ENCODE measurements at regions not wholly inside any gene's neighbourhood (a gene's known extent, or its start where the extent isn't known, plus 50 kb on each side); places are given as distances from the start of the nearest gene placed in this dataset.
"Not testable (repeated sequence)": the region's sequence is repeated elsewhere in the genome, so short reads cannot be mapped to it uniquely, and the experiment has no call there.

GRCh38 chr9:81058782-81059181, 630.6 kb downstream of the TLE1 start:
- DNase-seq, result no peak

GRCh38 chr9:81053298-81054025, 635.9 kb downstream of the TLE1 start:
- no peak for DNase-seq

- DNase-seq, result no peak
These were observed 636.5 kb downstream of the TLE1 start for GRCh38 chr9:81052846-81053245.

GRCh38 chr9:81047280-81047679, 642.1 kb downstream of the TLE1 start:
- DNase-seq, result no peak

- no peak for DNase-seq
These were observed 643.7 kb downstream of the TLE1 start for GRCh38 chr9:81045658-81046057.

GRCh38 chr9:81037889-81038288, 651.5 kb downstream of the TLE1 start:
- no peak for DNase-seq

- DNase-seq, result no peak
These were observed 653.7 kb downstream of the TLE1 start for GRCh38 chr9:81035601-81036000.

- DNase-seq, result no peak
These were observed 654.2 kb downstream of the TLE1 start for GRCh38 chr9:81035171-81035570.

GRCh38 chr9:81032831-81033230, 656.5 kb downstream of the TLE1 start:
- no peak for DNase-seq

GRCh38 chr9:81032030-81032572, 657.2 kb downstream of the TLE1 start:
- no peak for DNase-seq

GRCh38 chr9:81031422-81032029, 657.8 kb downstream of the TLE1 start:
- no peak for DNase-seq

- DNase-seq, result no peak
These were observed 659.3 kb downstream of the TLE1 start for GRCh38 chr9:81030027-81030426.

- DNase-seq, result no peak
These were observed 660.8 kb downstream of the TLE1 start for GRCh38 chr9:81028504-81028903.

- DNase-seq, result no peak
These were observed 667.2 kb downstream of the TLE1 start for GRCh38 chr9:81022177-81022576.

- DNase-seq, result not testable (repeated sequence)
These were observed 674.4 kb downstream of the TLE1 start for GRCh38 chr9:81014945-81015344.

GRCh38 chr9:81013191-81013590, 676.2 kb downstream of the TLE1 start:
- DNase-seq, result not testable (repeated sequence)

- DNase-seq, result no peak
These were observed 686.4 kb downstream of the TLE1 start for GRCh38 chr9:81002906-81003305.

- DNase-seq, result no peak
These were observed 687.1 kb downstream of the TLE1 start for GRCh38 chr9:81002242-81002641.

- no peak for DNase-seq
These were observed 693.6 kb downstream of the TLE1 start for GRCh38 chr9:80995759-80996158.

- DNase-seq, result no peak
These were observed 694.5 kb downstream of the TLE1 start for GRCh38 chr9:80994892-80995291.

- not testable (repeated sequence) for DNase-seq
These were observed 703.8 kb downstream of the TLE1 start for GRCh38 chr9:80985595-80985994.

GRCh38 chr9:80976403-80976802, 712.9 kb downstream of the TLE1 start:
- no peak for DNase-seq

GRCh38 chr9:80970377-80970776, 719.0 kb downstream of the TLE1 start:
- DNase-seq, result not testable (repeated sequence)

GRCh38 chr9:80968611-80969010, 720.7 kb downstream of the TLE1 start:
- no peak for DNase-seq

- no peak for DNase-seq
These were observed 724.4 kb downstream of the TLE1 start for GRCh38 chr9:80964914-80965313.

Measured in Kasumi-1 (cell line).